IMR-90 (cell line): ENCODE measurements at regions not wholly inside any gene's neighbourhood (a gene's known extent, or its start where the extent isn't known, plus 50 kb on each side); places are given as distances from the start of the nearest gene placed in this dataset.

Source experiments
- ATAC-seq: fragments of 200-7000 bp; cut with Tn5 transposase; 2 replicates; pipeline ENCODE4 v1.9.1; 2020; ENCODE audit warnings: low read depth, mild to moderate bottlenecking, moderate library complexity
- BruUV-seq: library from RNA; stranded (reverse); fragments of 400-500 nt; replicated peaks from 2 replicates; lab custom pipeline; 2021; lab: Mats Ljungman, UMichigan
- CTCF ChIA-PET: fragments of 300-600 bp; formaldehyde crosslinking; extraction: SDS; loops from one replicate; lab custom pipeline; 2021; ENCODE audit warnings: antibody characterized with exemption; lab: Yijun Ruan, JAX
- POLR2A ChIA-PET: fragments of 300-600 bp; sonication (Branson Sonifier 250); formaldehyde crosslinking; loops from one replicate; lab custom pipeline; 2022; ENCODE audit warnings: antibody characterized with exemption; ENCODE audit not compliant: unreplicated experiment; lab: Charles Lee
- DNase-seq: peaks from one replicate; pipeline ENCODE4 v3.0.0; 2013
- H2AFZ ChIP-seq: replicated peaks from 2 replicates; pipeline ENCODE3; 2013; ENCODE audit warnings: low read length, mild to moderate bottlenecking; ENCODE audit not compliant: poor library complexity
- H2AK5ac ChIP-seq: 2 replicates; pipeline ENCODE4 v1.6.1; 2013; ENCODE audit warnings: low read depth, low read length, inconsistent platforms
- H2AK9ac ChIP-seq: replicated peaks from 2 replicates; pipeline ENCODE3; 2013; ENCODE audit warnings: mild to moderate bottlenecking, low read depth, low read length, moderate library complexity; ENCODE audit not compliant: poor library complexity
- H2BK120ac ChIP-seq: 2 replicates; pipeline ENCODE4 v1.6.1; 2013; ENCODE audit warnings: low read depth, low read length, inconsistent platforms
- H2BK15ac ChIP-seq: 3 replicates; pipeline ENCODE4 v1.6.1; 2013; ENCODE audit warnings: low read depth, low read length, inconsistent platforms
- H2BK20ac ChIP-seq: 2 replicates; pipeline ENCODE4 v1.6.1; 2013; ENCODE audit warnings: low read depth, mild to moderate bottlenecking, inconsistent platforms, low read length, moderate library complexity
- H2BK5ac ChIP-seq: 2 replicates; pipeline ENCODE4 v1.6.1; 2013; ENCODE audit warnings: mild to moderate bottlenecking, low read depth, low read length, inconsistent platforms; ENCODE audit not compliant: poor library complexity, severe bottlenecking
- H3K14ac ChIP-seq: replicated peaks from 2 replicates; pipeline ENCODE4 v1.6.1; 2013; ENCODE audit warnings: low read depth, low read length, inconsistent platforms
- H3K18ac ChIP-seq: 2 replicates; pipeline ENCODE4 v1.6.1; 2013; ENCODE audit warnings: low read depth, low read length, control low read depth
- H3K23ac ChIP-seq: 2 replicates; pipeline ENCODE4 v1.6.1; 2013; ENCODE audit warnings: low read depth, low read length, inconsistent platforms
- H3K27ac ChIP-seq: 2 replicates; pipeline ENCODE4 v1.5.1; 2013; ENCODE audit warnings: mild to moderate bottlenecking, control low read depth, low read length; ENCODE audit not compliant: insufficient read depth
- H3K27me3 ChIP-seq: 2 replicates; pipeline ENCODE4 v1.6.1; 2013; ENCODE audit warnings: low read length; ENCODE audit not compliant: control insufficient read depth, insufficient read depth
- H3K36me3 ChIP-seq: 2 replicates; pipeline ENCODE4 v1.6.1; 2013; ENCODE audit warnings: low read length, mixed read lengths; ENCODE audit not compliant: control insufficient read depth, insufficient read depth
- H3K4ac ChIP-seq: 2 replicates; pipeline ENCODE4 v1.6.1; 2013; ENCODE audit warnings: low read depth, low read length, inconsistent platforms
- H3K4me1 ChIP-seq: 2 replicates; pipeline ENCODE4 v1.6.1; 2013; ENCODE audit warnings: low read length, mixed read lengths; ENCODE audit not compliant: control insufficient read depth, insufficient read depth
- H3K4me2 ChIP-seq: 2 replicates; pipeline ENCODE4 v1.6.1; 2013; ENCODE audit warnings: low read depth, mild to moderate bottlenecking, control low read depth, low read length, moderate library complexity
- H3K4me3 ChIP-seq: 2 replicates; pipeline ENCODE4 v1.5.1; 2013; ENCODE audit warnings: low read depth, mild to moderate bottlenecking, control low read depth, low read length, moderate library complexity; ENCODE audit not compliant: insufficient read depth
- H3K56ac ChIP-seq: 2 replicates; pipeline ENCODE4 v1.6.1; 2013; ENCODE audit warnings: low read length, inconsistent platforms; ENCODE audit not compliant: insufficient read depth; ENCODE audit errors: extremely low read depth
- H3K79me1 ChIP-seq, 2 experiments: 2 replicates each; pipeline ENCODE4 v1.6.1; 2013; ENCODE audit warnings: low read length in 2 of 2, inconsistent platforms in 1 of 2, low read depth in 1 of 2
- H3K9ac ChIP-seq: 2 replicates; pipeline ENCODE4 v1.6.1; 2013; ENCODE audit warnings: low read depth, low read length, control low read depth
- H3K9me1 ChIP-seq: 2 replicates; pipeline ENCODE4 v1.6.1; 2013; ENCODE audit warnings: low read length, inconsistent platforms; ENCODE audit not compliant: insufficient read depth
- H3K9me3 ChIP-seq: 2 replicates; pipeline ENCODE4 v1.6.1; 2013; ENCODE audit warnings: low read length; ENCODE audit not compliant: control insufficient read depth, insufficient read depth
- H4K20me1 ChIP-seq: 2 replicates; pipeline ENCODE4 v1.6.1; 2013; ENCODE audit warnings: low read length, inconsistent platforms; ENCODE audit not compliant: insufficient read depth
- H4K5ac ChIP-seq: 2 replicates; pipeline ENCODE4 v1.6.1; 2013; ENCODE audit warnings: mild to moderate bottlenecking, low read depth, low read length, control low read depth
- H4K8ac ChIP-seq, 2 experiments: 2 replicates each; pipeline ENCODE4 v1.6.1; 2013; ENCODE audit warnings: low read depth in 2 of 2, low read length in 2 of 2, control low read depth in 1 of 2, inconsistent platforms in 1 of 2
- H4K91ac ChIP-seq: 2 replicates; pipeline ENCODE4 v1.6.1; 2013; ENCODE audit warnings: low read depth, low read length, inconsistent platforms; ENCODE audit not compliant: insufficient read depth
- MAZ ChIP-seq: IDR thresholded peaks from 2 replicates; pipeline ENCODE4 v1.6.1; 2012; ENCODE audit warnings: low read depth, mild to moderate bottlenecking, low read length, improper control_type of control experiment, moderate library complexity, borderline replicate concordance
- WGBS, 2 experiments: methylation state at CpG; one replicate each; pipeline versions ENCODE4 v1.1.5 to v1.1.7; 2013; ENCODE audit warnings: missing lambda C conversion rate in 2 of 2; ENCODE audit not compliant: insufficient read length in 1 of 2; ENCODE audit errors: extremely low coverage in 2 of 2; 5-methylcytosine and 5-hydroxymethylcytosine counted together
- dilution Hi-C: fragments of 300-500 bp; cut with HindIII; formaldehyde crosslinking; loops from one replicate; pipeline ENCODE4 v1.14.3; 2018; ENCODE audit warnings: low sequenced_read_pairs; ENCODE audit not compliant: unreplicated experiment
- in situ Hi-C: fragments of 300-500 bp; cut with MboI; formaldehyde crosslinking; loops from 3 replicates; pipeline ENCODE4 v1.14.3; 2019; ENCODE audit warnings: low sequenced_read_pairs, inconsistent platforms, mixed read lengths
- intact Hi-C: fragments of 100-400 bp; cut with micrococcal nuclease; formaldehyde crosslinking; loops from 2 replicates; pipeline ENCODE4 v1.10.0; 2022

DNA sequence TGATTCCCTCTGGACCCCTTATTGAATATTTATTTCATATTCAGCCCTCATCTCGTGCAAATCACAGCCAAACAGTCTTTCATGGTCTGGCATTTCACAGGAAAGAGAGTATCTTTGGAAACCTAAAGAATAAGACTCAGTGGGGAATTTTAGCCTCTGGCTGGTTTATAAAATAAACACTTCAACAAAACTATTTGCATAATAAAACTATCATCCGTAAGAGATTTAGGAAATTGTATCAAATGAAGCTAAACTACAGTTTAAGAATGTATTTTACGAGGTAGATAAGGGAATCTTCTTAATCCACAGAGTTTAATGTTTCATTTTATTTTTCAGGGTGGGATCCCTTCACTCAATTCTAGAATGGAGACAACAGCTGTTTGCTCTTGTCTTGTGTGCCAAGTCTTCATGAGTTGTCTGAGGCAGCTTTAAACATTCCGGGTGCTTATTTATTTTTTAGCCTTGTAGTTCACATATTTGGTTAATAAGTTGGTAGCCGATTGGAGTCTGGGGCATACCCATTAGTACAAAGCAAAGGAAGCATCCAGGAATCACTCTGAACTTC lies 634.4 kb upstream of the KLF12 start:
- Histone ChIP-seq H4K91ac (no peak overlapping the region), H3K27ac (no peak overlapping the region), H3K36me3 (no peaks in the 10 kb centered on the region), H2AK9ac (no peak overlapping the region), H4K8ac (no peak overlapping the region), H3K9ac (no peak overlapping the region), H3K14ac (no peak overlapping the region), H3K9me3 (no peaks in the 10 kb centered on the region), H2BK15ac (no peak overlapping the region), H2BK5ac (no peak overlapping the region), H3K4me2 (0 out of 2 replicates have a peak overlapping the region, but pooled peaks have one; percentile 26), H3K4me3 (no peak overlapping the region), H3K23ac (no peak overlapping the region), H3K9me1 (no peaks in the 10 kb centered on the region), H4K5ac (no peak overlapping the region), H2BK120ac (no peak overlapping the region), H3K18ac (no peak overlapping the region; the same call in 1 of the 2 replicates), H2AFZ (no peak overlapping the region), H3K4ac (no peak overlapping the region), H3K27me3 (no peaks in the 10 kb centered on the region), H2BK20ac (no peak overlapping the region), H2AK5ac (no peak overlapping the region), H3K79me1 (no peaks in the 10 kb centered on the region), H3K56ac (no peak overlapping the region), H4K20me1 (no peaks in the 10 kb centered on the region), H3K4me1 (peaks cover 11% of the 10 kb centered on the region)
- in situ Hi-C loops: no loop called here
- intact Hi-C loops: no loop called here
- ChIA-PET POLR2A (no interaction called here), CTCF (interaction anchor here (0.5 kb wide), 1 partner anchor 402 kb away, joined by 6 read pairs; no protein-coding TSS in a partner anchor)
- TF ChIP-seq MAZ: no peak
- no TSS peak for BruUV-seq
- dilution Hi-C loops: no loop called here
- ATAC-seq: peak; percentile 11; the same call in 1 of the 2 replicates
- no CpG with 5 or more reads among the region's 5 CpGs for WGBS, 2 experiments
- DNase-seq: no peak
